A673 (cell line): ENCODE measurements at regions not wholly inside any gene's neighbourhood (a gene's known extent, or its start where the extent isn't known, plus 50 kb on each side); places are given as distances from the start of the nearest gene placed in this dataset.

Experiments used
- BruUV-seq: library from RNA; stranded (reverse); fragments of 400-500 nt; replicated peaks from 2 replicates; lab custom pipeline; 2021; lab: Mats Ljungman, UMichigan
- CTCF ChIA-PET: fragments of 300-600 bp; sonication (Branson Sonifier 250); formaldehyde crosslinking; loops from one replicate; lab custom pipeline; 2022; ENCODE audit warnings: antibody characterized with exemption; lab: Charles Lee
- POLR2A ChIA-PET: fragments of 300-600 bp; sonication (Branson Sonifier 250); formaldehyde crosslinking; loops from one replicate; lab custom pipeline; 2022; ENCODE audit warnings: antibody characterized with exemption; ENCODE audit not compliant: low non-redundant PET; lab: Charles Lee
- DNase-seq: peaks from one replicate; pipeline ENCODE4 v3.0.0-alpha.2; 2015; ENCODE audit warnings: low spot score
- H3K27ac ChIP-seq: fragments of 200-600 bp; sonication (generic); 2 replicates; pipeline ENCODE4 v1.5.1; 2016; ENCODE audit warnings: mixed run types, low read depth, mild to moderate bottlenecking, mixed read lengths, antibody characterized with exemption, low read length; ENCODE audit not compliant: poor library complexity, severe bottlenecking
- H3K27me3 ChIP-seq: fragments of 200-600 bp; sonication (generic); replicated peaks from 2 replicates; pipeline ENCODE4 v1.6.1; 2017; ENCODE audit warnings: mixed run types, low read depth, mild to moderate bottlenecking, mixed read lengths, antibody characterized with exemption, low read length; ENCODE audit not compliant: insufficient read depth, poor library complexity
- H3K36me3 ChIP-seq: fragments of 200-600 bp; sonication (generic); 2 replicates; pipeline ENCODE4 v1.6.1; 2016; ENCODE audit warnings: mixed run types, mild to moderate bottlenecking, mixed read lengths, antibody characterized with exemption, low read length; ENCODE audit not compliant: insufficient read depth, poor library complexity, severe bottlenecking
- H3K4me1 ChIP-seq: fragments of 200-600 bp; sonication (generic); 2 replicates; pipeline ENCODE4 v1.6.1; 2017; ENCODE audit warnings: mixed run types, mild to moderate bottlenecking, mixed read lengths, antibody characterized with exemption, low read length; ENCODE audit not compliant: insufficient read depth, poor library complexity, severe bottlenecking
- H3K4me3 ChIP-seq: fragments of 200-600 bp; sonication (generic); 2 replicates; pipeline ENCODE4 v1.5.1; 2016; ENCODE audit warnings: low read depth, mixed run types, mild to moderate bottlenecking, mixed read lengths, low read length; ENCODE audit not compliant: poor library complexity, severe bottlenecking
- H3K9me3 ChIP-seq: fragments of 200-600 bp; sonication (generic); 2 replicates; pipeline ENCODE4 v1.6.1; 2016; ENCODE audit warnings: mixed run types, low read depth, mild to moderate bottlenecking, mixed read lengths, antibody characterized with exemption, low read length; ENCODE audit not compliant: poor library complexity, severe bottlenecking
- EZH2 ChIP-seq: fragments of 200-600 bp; sonication (generic); IDR thresholded peaks from 2 replicates; pipeline ENCODE4 v1.6.1; 2017; ENCODE audit warnings: borderline replicate concordance, low read depth, mild to moderate bottlenecking, mixed read lengths, antibody characterized with exemption, low read length; ENCODE audit not compliant: poor library complexity, severe bottlenecking
- intact Hi-C: fragments of 100-400 bp; cut with micrococcal nuclease; formaldehyde crosslinking; loops from one replicate; pipeline ENCODE4 v1.10.0; 2022; ENCODE audit not compliant: unreplicated experiment
- TF ChIP-seq, protein P1 (sequence below): fragments of 300-800, 200-600 bp; sonication (generic); conservative IDR thresholded peaks from 2 replicates; pipeline ENCODE4 v1.5.1; 2017; ENCODE audit warnings: low read depth, mild to moderate bottlenecking, antibody characterized with exemption, low read length, moderate library complexity, mixed read lengths

DNA sequence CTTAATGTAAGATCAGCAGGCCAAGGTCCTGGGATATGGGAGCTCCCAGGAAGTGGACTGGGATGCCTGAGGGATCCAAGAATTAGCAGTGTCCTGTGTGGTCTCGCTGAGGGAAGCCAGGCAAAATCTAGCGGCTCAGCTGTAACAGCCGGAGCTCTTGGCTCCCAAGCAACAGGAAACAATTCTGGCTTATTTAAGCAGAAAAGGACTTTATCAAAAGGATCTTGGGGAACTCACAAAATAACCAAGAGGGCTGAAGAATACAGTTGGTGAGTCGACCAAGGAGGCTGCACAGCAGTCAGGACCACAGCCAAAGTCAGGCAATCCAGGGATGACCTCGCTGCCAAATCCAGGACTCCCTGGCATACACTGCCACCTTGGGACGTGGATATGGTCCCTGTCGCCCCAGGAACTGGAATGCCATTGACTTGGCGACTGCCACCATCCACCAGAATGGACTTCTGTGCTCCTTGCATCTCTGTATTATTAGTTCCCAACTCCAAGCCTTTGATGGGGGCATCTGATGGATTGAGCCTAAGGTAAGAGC, 165.3 kb upstream of the BCOR start:
- Histone ChIP-seq H3K36me3 (no peaks in the 10 kb centered on the region), H3K27ac (no peak overlapping the region), H3K9me3 (no peaks in the 10 kb centered on the region), H3K4me3 (no peak overlapping the region), H3K4me1 (peaks cover 13% of the 10 kb centered on the region), H3K27me3 (no peaks in the 10 kb centered on the region)
- CTCF ChIA-PET, result no interaction called here
- TF ChIP-seq, protein P1, sequence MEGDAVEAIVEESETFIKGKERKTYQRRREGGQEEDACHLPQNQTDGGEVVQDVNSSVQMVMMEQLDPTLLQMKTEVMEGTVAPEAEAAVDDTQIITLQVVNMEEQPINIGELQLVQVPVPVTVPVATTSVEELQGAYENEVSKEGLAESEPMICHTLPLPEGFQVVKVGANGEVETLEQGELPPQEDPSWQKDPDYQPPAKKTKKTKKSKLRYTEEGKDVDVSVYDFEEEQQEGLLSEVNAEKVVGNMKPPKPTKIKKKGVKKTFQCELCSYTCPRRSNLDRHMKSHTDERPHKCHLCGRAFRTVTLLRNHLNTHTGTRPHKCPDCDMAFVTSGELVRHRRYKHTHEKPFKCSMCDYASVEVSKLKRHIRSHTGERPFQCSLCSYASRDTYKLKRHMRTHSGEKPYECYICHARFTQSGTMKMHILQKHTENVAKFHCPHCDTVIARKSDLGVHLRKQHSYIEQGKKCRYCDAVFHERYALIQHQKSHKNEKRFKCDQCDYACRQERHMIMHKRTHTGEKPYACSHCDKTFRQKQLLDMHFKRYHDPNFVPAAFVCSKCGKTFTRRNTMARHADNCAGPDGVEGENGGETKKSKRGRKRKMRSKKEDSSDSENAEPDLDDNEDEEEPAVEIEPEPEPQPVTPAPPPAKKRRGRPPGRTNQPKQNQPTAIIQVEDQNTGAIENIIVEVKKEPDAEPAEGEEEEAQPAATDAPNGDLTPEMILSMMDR, result no peak
- TF ChIP-seq EZH2, result no peak
- no TSS peak for BruUV-seq
- no peak for DNase-seq
- POLR2A ChIA-PET, result no interaction called here
- intact Hi-C loops, result loop anchor here (10.0 kb wide), 2 partner anchors 158 to 448 kb away; no protein-coding TSS in a partner anchor

DNA sequence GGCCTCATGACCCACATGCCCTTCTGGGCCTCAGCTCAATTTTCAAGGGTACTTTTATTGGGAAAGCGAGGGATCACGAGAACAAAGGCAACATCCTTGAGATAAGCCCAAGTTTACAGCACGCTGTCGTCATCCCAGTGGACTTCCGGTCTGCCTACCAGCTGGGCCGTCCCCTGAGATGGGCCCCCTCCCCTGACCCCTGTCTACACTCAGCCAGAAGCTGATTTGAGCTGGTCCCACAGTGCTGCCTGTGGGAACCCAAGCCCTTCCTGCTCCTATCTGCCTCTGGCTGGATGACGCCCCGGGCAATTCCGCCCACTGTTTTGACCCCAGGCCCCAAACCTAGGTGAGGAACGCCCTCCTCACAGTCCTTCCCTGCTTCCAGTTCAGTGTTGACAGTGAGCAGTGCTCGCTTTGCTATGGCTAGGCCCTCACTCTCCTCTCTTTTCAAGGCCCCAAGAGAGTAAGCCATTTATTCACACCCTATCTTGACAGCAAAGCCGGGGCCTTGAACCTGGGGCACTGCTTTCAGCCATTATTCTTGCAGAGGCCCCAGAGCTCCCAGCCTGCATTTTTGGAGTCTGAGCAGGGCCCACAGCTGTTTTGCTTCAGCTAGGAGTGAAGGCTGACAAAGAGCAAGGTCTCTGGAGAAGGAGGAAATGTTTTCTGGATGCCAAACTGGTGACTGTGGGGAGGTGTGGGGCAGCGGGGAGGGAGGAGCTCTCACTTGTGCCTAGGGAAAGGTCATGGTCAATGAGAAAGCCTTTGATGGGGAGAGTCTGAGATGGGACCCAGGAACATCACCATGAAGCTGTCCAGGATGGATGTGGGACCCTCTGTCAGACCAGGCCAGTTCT, 164.6 kb upstream of the BCOR start:
- Histone ChIP-seq H3K4me1 (peaks cover 6% of the 10 kb centered on the region), H3K9me3 (no peaks in the 10 kb centered on the region), H3K36me3 (no peaks in the 10 kb centered on the region), H3K4me3 (no peak overlapping the region), H3K27ac (no peak overlapping the region), H3K27me3 (no peaks in the 10 kb centered on the region)
- no peak for DNase-seq
- no TSS peak for BruUV-seq
- intact Hi-C loops, result loop anchor here (10.0 kb wide), 2 partner anchors 158 to 448 kb away; no protein-coding TSS in a partner anchor
- TF ChIP-seq EZH2, result no peak
- TF ChIP-seq, protein P1, result no peak
- POLR2A ChIA-PET, result no interaction called here
- CTCF ChIA-PET, result interaction anchor here (1.1 kb wide), 1 partner anchor 532 kb away, joined by 3 read pairs; no protein-coding TSS in a partner anchor

DNA sequence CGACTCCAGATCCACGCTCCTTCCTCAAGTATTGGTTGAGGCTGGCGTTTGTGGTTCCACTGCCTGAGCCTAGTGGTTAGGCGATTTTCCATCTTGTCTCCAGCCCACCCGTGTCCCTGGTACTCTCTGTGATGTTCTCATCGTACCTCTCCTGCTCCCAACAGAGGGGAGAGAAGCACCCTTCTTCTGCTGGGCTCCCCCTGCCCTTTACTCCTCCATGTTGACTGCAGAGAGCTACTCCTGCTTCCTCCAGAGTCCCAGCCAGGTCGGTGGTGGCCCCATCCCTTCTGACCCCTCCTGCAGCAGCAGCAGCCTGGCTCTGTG, 164.0 kb upstream of the BCOR start:
- no TSS peak for BruUV-seq
- H3K4me1 ChIP-seq, result peaks cover 3% of the 10 kb centered on the region
- H3K9me3 ChIP-seq, result no peaks in the 10 kb centered on the region
- no peaks in the 10 kb centered on the region for H3K27me3 ChIP-seq
- no peak for DNase-seq
- H3K4me3 ChIP-seq, result no peak overlapping the region
- ChIA-PET CTCF (interaction anchor here (1.1 kb wide), 1 partner anchor 531 kb away, joined by 3 read pairs; no protein-coding TSS in a partner anchor), POLR2A (no interaction called here)
- intact Hi-C loops, result loop anchor here (10.0 kb wide), 2 partner anchors 157 to 447 kb away; no protein-coding TSS in a partner anchor
- H3K36me3 ChIP-seq, result no peaks in the 10 kb centered on the region
- TF ChIP-seq, protein P1, result no peak
- TF ChIP-seq EZH2, result no peak
- no peak overlapping the region for H3K27ac ChIP-seq
